HuH-7 (cell line): ENCODE measurements at regions not wholly inside any gene's neighbourhood (a gene's known extent, or its start where the extent isn't known, plus 50 kb on each side); places are given as distances from the start of the nearest gene placed in this dataset.

Experiments
- DNase-seq: peaks from one replicate; pipeline ENCODE4 v3.0.0; 2011; ENCODE audit warnings: low spot score

DNA sequence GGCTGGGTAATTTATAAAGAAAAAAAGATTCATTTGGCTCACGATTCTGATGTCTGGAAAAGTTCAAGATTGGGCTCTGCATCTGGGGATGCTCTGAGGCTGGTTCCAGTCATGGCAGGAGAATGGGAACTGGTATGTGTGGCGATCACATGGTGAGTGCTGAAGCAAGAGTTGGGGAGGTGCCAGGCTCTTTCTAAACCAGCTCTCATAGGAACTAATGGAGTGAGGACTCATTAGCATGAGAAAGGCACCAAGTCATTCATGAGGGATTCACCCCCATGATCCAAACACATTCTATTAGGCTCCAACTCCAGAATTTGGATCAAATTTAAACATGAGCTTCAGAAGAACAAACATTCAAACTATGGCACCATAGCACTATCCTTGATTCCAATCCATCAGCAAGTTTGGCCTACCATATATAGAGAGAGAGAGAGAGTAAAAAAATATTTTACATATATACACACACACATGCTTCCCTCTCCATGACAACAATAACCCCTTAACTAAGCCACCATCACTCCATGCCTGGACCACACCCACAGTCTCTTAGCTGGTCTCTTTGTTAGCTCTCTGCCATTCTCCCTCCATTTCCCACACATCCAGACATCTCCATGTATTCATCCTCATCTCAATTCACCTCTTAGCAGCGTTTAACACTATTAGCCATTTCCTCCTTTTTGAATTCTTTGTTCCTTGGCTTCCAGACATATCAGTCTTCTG lies 57.9 kb downstream of the NPY start:
- DNase-seq = no peak

DNA sequence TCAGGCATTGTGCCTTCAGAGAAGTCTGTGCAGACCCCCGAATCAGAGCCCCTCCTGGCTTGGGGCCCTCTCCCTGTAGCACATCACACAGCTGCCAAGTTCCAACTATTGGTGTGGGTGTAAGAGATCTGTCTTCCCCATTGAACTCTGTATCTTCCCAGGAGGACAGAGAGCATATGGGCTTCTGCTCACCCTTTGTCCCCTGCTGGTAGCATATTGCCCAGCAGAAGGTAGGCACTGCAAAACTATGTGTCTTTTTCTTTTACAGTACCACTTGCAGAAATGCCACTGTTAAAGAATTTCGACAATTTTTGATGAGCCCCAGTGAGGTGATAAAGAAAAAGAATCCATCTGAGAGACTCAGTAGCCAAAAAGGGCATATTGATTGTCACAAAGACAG lies 59.6 kb downstream of the NPY start:
- no peak for DNase-seq

- no peak for DNase-seq
Observed at GRCh38 chr7:24346129-24346528, 62.1 kb downstream of the NPY start.

- DNase-seq = no peak
Observed at GRCh38 chr7:24346716-24347115, 62.7 kb downstream of the NPY start.

DNA sequence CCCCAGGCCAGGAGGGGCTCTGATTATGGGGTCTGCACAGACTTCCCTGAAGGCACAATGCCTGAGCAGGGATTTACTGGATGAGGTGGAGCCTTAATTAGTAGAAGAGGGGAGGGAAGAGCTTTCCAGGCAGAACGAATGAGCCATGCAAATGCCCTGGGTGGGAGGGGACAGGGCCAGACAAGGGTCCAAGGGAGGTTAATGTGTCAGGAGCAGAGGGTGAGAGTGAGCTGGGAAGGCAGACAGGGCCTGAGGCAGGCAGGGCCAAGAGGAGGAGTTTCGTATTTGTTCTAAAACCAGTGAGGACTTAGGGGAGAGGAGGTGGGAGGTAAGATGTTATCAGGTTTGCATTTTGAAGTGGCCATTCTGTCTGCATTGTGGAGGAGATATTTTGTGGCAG lies 65.3 kb downstream of the NPY start:
- DNase-seq = no peak

GRCh38 chr7:24354456-24354855 lies 70.5 kb downstream of the NPY start:
- no peak for DNase-seq

DNA sequence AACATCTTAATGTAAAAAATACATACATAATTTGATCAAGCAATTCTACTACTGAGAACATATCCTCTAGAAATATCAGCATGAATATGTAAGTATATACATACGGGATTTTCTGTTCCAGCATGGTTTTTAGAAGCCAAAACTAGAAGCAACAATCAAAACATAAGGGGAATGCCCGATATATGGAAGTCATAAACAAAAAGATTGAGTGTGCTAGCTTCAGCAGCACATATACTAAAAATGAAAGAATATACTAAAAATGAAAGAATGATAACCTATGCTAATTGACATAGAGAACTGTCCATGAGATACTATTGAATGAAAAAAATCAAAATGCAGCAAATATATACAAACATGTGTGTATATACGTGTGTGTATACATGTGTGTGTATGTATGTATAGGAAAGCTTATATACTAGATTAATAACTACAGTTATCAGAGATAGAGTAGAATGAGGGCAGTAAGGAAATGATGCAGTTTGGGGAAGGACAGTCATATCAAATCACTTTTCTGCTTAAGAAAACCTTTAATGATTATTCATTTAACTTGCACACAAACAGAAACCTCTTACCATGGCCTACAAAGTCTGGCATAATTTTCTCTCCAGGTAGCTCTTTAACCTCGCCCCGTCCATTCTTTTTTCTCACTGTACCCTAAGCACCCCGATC lies 72.9 kb downstream of the NPY start:
- DNase-seq = no peak

GRCh38 chr7:24361001-24361400 lies 77.0 kb downstream of the NPY start:
- no peak for DNase-seq

DNA sequence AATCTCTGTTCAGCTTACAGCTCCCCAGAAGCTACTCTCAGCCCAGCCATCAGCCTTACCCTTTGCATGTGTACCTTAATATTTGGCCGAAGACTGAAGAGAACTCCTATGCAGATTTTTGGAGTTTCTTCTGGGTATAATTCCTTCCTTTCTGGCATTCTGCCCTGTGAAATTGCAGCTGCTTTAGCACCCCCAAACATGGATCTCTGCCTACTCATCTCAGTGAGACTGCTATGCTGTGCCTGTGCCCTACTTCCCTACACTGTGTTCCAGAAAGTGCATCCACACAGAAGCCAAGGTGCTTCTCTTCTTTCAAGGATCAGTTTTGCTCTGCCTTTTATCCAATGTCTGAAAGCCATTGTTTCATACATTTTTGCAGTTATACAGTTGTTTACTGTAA lies 81.6 kb downstream of the NPY start:
- no peak for DNase-seq

DNA sequence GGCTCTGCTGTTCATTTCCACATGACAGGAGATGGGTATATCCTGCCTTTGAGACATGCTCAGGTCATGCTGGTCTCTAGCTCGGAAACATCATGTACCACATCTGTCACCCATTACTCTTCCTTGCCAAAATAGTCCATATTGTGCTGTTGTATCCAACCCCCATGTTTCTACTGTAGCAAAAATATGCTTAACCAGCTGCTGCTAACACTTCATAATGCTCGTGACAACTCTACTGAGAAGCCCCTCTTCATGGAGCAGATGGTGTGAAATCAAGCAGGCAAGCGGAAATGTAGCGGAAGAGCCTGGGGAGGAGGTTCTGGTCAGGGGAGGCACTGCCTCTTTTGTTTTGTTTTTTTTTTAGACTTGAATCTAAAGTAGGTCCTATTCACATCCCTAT lies 82.9 kb downstream of the NPY start:
- no peak for DNase-seq

DNA sequence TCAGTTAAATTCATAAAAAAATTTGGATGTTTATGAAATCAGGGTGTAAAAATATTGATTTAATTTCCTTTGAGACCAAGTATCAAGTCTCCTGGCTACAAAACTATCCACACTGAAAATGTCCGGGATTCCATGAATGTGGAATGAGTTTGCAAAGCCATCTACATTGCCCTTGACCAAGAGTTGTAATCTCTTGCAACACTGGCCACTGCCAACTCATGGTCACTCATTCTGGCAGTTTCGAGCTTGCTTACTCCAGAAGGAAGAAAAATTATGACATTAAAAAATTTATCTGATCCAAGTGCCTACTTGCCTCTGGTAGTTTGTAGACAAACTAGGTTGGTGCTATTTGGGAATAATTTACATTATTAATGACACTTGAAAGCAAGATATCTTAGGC lies 84.2 kb downstream of the NPY start:
- DNase-seq = no peak

GRCh38 chr7:24370541-24370940 lies 86.6 kb downstream of the NPY start:
- DNase-seq = no peak

DNA sequence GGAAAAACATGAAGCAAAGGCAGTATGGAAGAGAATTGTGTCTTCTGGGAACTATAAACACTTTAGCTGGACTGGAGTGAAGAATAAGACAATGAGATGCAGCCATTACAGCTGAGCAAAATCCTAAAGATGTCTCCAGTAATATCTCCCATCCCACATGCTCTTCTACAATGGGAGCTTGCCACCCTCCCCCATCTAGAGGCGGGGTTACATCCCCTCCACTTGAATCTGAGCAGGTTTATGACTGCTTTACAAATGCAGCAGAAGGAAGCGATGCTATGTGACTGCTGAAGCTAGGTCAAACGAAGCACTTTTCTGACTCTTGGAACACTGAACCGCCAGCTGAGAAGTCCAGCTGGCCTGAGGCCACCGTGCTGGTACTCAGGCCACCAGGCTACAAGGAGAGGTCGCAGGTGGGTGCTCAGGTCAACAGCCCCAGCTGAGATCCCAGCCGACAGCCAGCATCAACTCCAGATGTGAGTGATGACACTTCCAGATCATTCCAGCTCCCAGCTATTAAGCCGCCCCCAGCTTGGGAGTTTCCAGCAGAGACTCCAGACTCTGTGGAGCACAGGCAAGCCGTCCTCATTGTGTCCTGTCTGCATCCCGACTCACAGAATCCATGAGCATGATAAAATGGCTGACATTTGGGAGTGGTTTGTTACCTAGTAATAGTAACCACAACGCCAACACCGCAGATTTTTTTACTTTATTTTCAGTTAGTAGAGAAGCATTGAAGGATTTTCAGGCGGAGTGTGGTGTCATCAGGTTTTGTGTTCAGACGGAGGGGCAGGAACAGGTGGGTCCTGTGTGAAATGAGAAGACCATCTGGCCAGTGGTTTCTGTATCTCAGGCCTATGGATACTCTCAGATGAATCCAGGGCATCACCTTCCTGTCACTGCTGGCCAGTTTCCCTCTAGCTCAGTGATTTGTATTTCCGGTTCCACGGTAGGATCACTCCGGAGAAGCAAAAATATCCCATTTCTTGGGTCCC lies 89.3 kb downstream of the NPY start:
- no peak for DNase-seq

DNA sequence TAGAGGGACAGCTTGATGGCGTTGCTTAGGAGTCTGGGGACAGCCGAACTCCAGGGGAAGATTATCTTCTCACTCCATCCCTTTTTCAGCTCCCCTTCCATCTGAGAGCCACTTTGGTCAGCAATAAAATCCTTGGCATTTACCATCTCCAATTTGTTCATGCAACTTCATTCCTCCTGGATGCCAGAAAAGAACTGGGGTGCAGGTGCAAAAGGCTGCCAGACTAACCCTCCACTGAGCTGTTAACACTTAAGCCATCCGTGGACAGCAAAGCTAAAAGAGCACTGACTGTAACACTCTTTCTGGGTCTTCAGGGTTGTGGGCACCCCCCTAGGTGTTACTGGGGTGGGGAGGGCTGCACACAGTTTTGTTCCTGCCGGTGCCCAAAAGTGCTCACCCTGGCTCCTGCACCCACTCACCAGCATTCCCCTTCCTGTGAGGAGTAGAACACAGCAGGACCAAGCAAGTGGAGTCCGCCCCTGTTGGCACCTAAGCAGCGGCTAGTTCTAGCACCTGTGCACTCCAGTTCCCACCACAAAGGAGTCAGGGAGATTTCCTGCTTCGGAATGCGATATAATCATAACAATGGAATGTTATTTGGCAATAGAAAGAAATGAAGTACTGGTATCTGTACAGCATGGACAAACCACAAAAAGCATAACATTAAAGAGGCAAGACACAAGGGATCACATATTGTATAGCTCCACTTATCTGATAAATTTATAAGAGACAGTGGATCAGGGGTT lies 95.1 kb downstream of the NPY start:
- no peak for DNase-seq

- DNase-seq = peak; percentile 49
Observed at GRCh38 chr7:24381894-24382505, 98.0 kb downstream of the NPY start.

DNA sequence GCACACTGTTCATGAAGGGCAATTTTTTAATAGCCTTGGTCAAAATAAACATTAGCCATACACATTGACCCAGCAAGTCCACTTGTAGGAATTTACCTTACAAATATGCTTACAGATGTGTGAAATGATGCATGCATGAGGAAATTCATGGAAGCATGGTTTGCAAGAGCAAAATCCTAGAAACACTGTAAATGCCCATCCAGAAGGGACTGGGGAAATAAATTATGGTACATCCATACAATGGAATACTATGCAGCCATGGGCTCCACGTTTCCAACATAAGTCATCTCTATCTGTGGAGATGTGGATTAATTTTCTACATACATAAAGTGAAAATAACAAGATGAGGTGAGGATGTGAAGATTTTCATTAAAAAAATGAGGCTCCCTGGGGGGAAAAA lies 99.1 kb downstream of the NPY start:
- no peak for DNase-seq

GRCh38 chr7:24384362-24385030 lies 100.5 kb downstream of the NPY start:
- DNase-seq = no peak

- no peak for DNase-seq
Observed at GRCh38 chr7:24388212-24388611, 104.2 kb downstream of the NPY start.

GRCh38 chr7:24390376-24391157 lies 106.6 kb downstream of the NPY start:
- no peak for DNase-seq

DNA sequence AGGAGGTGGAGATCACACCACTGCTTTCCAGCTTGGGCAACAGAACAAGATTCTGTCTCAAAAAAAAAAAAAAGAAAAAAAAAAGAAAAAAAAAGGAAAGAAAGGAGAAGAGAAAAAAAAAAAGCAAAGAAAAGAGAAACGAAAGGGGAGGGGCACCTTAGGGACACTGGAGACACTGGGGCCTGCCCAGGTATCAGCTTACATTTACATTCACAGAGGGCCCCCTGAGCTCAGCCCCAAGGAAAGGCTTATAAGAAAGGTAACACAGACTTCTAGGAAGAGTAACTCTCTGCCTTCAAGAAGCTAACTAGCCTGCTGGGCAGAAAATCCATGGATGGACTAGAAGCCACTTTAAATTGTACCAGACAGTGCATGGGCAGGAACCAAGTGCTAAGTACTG lies 108.8 kb downstream of the NPY start:
- no peak for DNase-seq
